Neural progenitor cell (in vitro differentiated cells): ENCODE measurements at regions not wholly inside any gene's neighbourhood (a gene's known extent, or its start where the extent isn't known, plus 50 kb on each side); places are given as distances from the start of the nearest gene placed in this dataset.

ENCODE experiments used
- EZH2 ChIP-seq: fragments of 200-600 bp; sonication (generic); IDR thresholded peaks from 2 replicates; pipeline ENCODE4 v1.6.1; 2017; ENCODE audit warnings: antibody characterized with exemption, mild to moderate bottlenecking, moderate library complexity
- TF ChIP-seq, protein P1 (sequence below): fragments of 200-600 bp; sonication (generic); IDR thresholded peaks from 2 replicates; pipeline ENCODE4 v1.5.1; 2017; ENCODE audit warnings: antibody characterized with exemption, mild to moderate bottlenecking

DNA sequence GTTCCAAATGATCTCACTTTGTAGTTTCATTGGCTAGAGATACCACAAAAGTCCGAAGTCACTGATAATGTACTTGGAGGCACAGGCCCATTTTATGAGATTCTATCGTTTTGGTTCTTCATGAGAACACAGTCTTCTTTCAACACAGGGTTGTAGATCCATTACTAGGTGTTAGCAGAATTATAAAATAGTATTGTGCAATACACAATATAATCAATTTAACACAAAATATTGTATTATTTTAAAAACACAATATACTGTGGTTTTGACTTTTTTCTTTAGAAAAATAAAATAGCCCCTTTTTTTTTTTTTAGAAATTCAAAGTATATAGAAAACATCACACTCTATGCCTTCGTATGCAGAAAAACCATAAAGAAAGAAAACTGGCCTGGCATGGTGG, 138.6 kb upstream of the TSC22D2 start:
- no peak for TF ChIP-seq EZH2
- TF ChIP-seq, protein P1, sequence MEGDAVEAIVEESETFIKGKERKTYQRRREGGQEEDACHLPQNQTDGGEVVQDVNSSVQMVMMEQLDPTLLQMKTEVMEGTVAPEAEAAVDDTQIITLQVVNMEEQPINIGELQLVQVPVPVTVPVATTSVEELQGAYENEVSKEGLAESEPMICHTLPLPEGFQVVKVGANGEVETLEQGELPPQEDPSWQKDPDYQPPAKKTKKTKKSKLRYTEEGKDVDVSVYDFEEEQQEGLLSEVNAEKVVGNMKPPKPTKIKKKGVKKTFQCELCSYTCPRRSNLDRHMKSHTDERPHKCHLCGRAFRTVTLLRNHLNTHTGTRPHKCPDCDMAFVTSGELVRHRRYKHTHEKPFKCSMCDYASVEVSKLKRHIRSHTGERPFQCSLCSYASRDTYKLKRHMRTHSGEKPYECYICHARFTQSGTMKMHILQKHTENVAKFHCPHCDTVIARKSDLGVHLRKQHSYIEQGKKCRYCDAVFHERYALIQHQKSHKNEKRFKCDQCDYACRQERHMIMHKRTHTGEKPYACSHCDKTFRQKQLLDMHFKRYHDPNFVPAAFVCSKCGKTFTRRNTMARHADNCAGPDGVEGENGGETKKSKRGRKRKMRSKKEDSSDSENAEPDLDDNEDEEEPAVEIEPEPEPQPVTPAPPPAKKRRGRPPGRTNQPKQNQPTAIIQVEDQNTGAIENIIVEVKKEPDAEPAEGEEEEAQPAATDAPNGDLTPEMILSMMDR, result no peak
